ENCODE measurements at regions not wholly inside any gene's neighbourhood (a gene's known extent, or its start where the extent isn't known, plus 50 kb on each side); places are given as distances from the start of the nearest gene placed in this dataset.

DNA sequence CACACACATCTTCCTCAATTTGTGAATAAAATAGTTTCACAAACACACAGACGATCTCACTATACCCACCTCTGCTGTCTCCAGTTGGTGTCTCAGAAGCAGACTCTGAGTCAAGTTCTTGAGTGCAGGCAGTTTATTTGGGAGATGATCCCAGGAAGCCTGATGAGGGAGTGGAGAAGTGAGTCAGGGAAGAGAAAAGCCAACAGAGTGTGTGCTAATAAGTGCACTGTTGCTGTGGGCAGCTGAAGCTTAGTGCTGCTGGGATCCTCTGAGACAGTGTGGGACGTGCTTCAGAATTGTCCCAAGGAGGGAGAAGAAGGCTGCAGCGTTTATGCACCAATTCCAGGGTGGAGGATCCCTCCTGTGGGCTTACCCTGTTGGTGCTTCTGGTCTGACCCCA is 423.2 kb upstream of the C16orf82 start:
- no peak overlapping the region for H3K4me3 Mint-ChIP-seq (ENCODE audit: low read depth)
- no peaks in the 10 kb centered on the region for H3K9me3 Mint-ChIP-seq
- H3K36me3 Mint-ChIP-seq (ENCODE audit: low read depth): no peaks in the 10 kb centered on the region
- H3K4me1 Mint-ChIP-seq (ENCODE audit: low read depth): peaks cover 29% of the 10 kb centered on the region
- DNase-seq (ENCODE audit: low spot score): no peak
- peak overlapping the region; percentile 24 for H3K27ac Mint-ChIP-seq
- no peaks in the 10 kb centered on the region for H3K27me3 Mint-ChIP-seq (ENCODE audit: low read depth)
- intact Hi-C loops (cut with micrococcal nuclease): no loop called here

- DNase-seq (ENCODE audit: low spot score): no peak
- Mint-ChIP-seq H3K4me1 (ENCODE audit: low read depth) (peaks cover 29% of the 10 kb centered on the region), H3K36me3 (ENCODE audit: low read depth) (no peaks in the 10 kb centered on the region), H3K27ac (no peak overlapping the region), H3K27me3 (ENCODE audit: low read depth) (no peaks in the 10 kb centered on the region), H3K9me3 (no peaks in the 10 kb centered on the region), H3K4me3 (ENCODE audit: low read depth) (no peak overlapping the region)
- intact Hi-C loops (cut with micrococcal nuclease): loop anchor here (2.0 kb wide), 1 partner anchor 806 kb away; no protein-coding TSS in a partner anchor
Measured at GRCh38 chr16:26644912-26645543, 421.7 kb upstream of the C16orf82 start.

- H3K9me3 Mint-ChIP-seq: no peaks in the 10 kb centered on the region
- no peaks in the 10 kb centered on the region for H3K36me3 Mint-ChIP-seq (ENCODE audit: low read depth)
- H3K4me3 Mint-ChIP-seq (ENCODE audit: low read depth): no peak overlapping the region
- no peaks in the 10 kb centered on the region for H3K27me3 Mint-ChIP-seq (ENCODE audit: low read depth)
- peaks cover 28% of the 10 kb centered on the region for H3K4me1 Mint-ChIP-seq (ENCODE audit: low read depth)
- peak; percentile 45 for DNase-seq (ENCODE audit: low spot score)
- no peak overlapping the region for H3K27ac Mint-ChIP-seq
- intact Hi-C loops (cut with micrococcal nuclease): loop anchor here (2.0 kb wide), 1 partner anchor 807 kb away; no protein-coding TSS in a partner anchor
Measured at GRCh38 chr16:26645614-26646013, 421.1 kb upstream of the C16orf82 start.

GRCh38 chr16:26647870-26648269 is 418.9 kb upstream of the C16orf82 start:
- H3K27ac Mint-ChIP-seq: no peak overlapping the region
- peaks cover 1% of the 10 kb centered on the region for H3K27me3 Mint-ChIP-seq (ENCODE audit: low read depth)
- no peaks in the 10 kb centered on the region for H3K9me3 Mint-ChIP-seq
- DNase-seq (ENCODE audit: low spot score): no peak
- H3K36me3 Mint-ChIP-seq (ENCODE audit: low read depth): no peaks in the 10 kb centered on the region
- H3K4me1 Mint-ChIP-seq (ENCODE audit: low read depth): peaks cover 27% of the 10 kb centered on the region
- intact Hi-C loops (cut with micrococcal nuclease): no loop called here
- no peak overlapping the region for H3K4me3 Mint-ChIP-seq (ENCODE audit: low read depth)

DNA sequence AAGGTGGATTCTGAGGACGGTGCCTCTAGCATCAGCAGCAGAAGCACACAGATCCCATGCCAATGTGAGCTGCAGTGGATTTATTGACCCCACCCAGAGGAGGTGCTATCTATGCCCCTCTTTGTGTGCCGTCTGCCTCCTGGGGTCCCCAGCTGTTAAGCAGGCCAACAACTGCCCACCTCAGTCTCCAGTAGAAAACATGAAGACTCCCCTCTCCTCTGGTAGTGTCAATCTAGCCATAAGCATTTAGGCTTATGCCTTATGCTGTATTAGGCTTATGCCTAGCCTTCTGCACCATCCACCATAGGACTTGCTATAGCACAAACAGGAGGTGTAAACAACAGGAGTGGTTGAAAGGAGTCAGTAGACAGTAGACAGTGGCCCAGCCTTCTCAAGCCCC is 417.9 kb upstream of the C16orf82 start:
- intact Hi-C loops (cut with micrococcal nuclease): no loop called here
- H3K4me3 Mint-ChIP-seq (ENCODE audit: low read depth): no peak overlapping the region
- no peak overlapping the region for H3K27ac Mint-ChIP-seq
- no peak for DNase-seq (ENCODE audit: low spot score)
- peaks cover 18% of the 10 kb centered on the region for H3K4me1 Mint-ChIP-seq (ENCODE audit: low read depth)
- no peaks in the 10 kb centered on the region for H3K9me3 Mint-ChIP-seq
- peaks cover 1% of the 10 kb centered on the region for H3K27me3 Mint-ChIP-seq (ENCODE audit: low read depth)
- H3K36me3 Mint-ChIP-seq (ENCODE audit: low read depth): no peaks in the 10 kb centered on the region

DNA sequence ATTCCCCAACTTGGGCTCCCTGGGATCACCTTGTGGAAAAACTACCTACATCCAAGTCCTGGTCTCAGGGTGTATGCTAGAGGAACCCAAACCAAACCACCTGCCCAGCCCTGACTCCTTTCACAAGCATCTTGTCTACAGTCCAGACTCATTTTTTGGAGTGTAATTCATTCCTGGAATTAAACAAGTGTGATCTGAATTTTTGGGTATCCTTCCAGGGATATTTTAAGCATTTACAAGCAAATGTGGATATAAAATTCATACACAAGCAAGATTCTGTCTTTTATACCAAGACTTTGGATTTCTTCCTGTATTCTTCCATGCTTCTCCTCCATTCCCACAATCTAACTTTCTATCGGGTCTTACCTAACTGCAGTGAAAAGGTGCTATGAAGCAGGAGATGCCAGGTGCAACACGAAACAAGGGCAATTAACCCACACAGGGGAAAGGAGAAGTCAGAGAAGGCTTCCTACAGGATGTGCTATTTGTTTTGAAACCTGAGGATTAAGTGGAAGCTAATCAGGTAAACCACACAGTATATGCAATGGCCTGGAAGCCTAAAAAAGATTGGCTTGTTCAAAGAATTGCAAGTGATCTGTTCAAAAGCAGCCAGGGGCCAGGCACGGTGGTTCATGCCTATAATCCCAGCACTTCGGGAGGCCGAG is 417.2 kb upstream of the C16orf82 start:
- no peaks in the 10 kb centered on the region for H3K9me3 Mint-ChIP-seq
- intact Hi-C loops (cut with micrococcal nuclease): no loop called here
- no peak for DNase-seq (ENCODE audit: low spot score)
- peaks cover 3% of the 10 kb centered on the region for H3K27me3 Mint-ChIP-seq (ENCODE audit: low read depth)
- peaks cover 13% of the 10 kb centered on the region for H3K4me1 Mint-ChIP-seq (ENCODE audit: low read depth)
- H3K4me3 Mint-ChIP-seq (ENCODE audit: low read depth): no peak overlapping the region
- H3K36me3 Mint-ChIP-seq (ENCODE audit: low read depth): no peaks in the 10 kb centered on the region
- no peak overlapping the region for H3K27ac Mint-ChIP-seq

DNA sequence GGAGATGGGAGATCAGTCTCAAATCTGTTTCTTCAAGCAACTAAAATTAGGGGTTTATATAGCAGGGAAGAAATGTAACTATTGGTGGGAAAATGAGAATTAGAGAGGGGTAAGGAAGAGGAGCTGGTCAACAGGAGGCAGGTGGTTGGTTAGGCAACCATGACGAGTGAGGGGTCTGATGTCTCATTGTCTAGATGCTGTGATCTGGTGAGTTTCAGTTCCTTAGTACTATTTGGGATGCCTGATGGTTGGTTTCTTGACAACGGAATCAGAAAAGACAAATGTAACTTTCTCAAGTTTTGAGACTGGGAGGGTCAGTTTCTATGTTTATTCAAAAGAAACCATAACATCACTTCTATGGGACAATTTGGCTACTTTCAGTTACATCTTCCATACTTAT is 415.3 kb upstream of the C16orf82 start:
- H3K9me3 Mint-ChIP-seq: no peaks in the 10 kb centered on the region
- H3K4me1 Mint-ChIP-seq (ENCODE audit: low read depth): peaks cover 2% of the 10 kb centered on the region
- no peak overlapping the region for H3K4me3 Mint-ChIP-seq (ENCODE audit: low read depth)
- no peak overlapping the region for H3K27ac Mint-ChIP-seq
- H3K36me3 Mint-ChIP-seq (ENCODE audit: low read depth): no peaks in the 10 kb centered on the region
- no peak for DNase-seq (ENCODE audit: low spot score)
- peaks cover 17% of the 10 kb centered on the region for H3K27me3 Mint-ChIP-seq (ENCODE audit: low read depth)
- intact Hi-C loops (cut with micrococcal nuclease): no loop called here

GRCh38 chr16:26651884-26652283 is 414.8 kb upstream of the C16orf82 start:
- no peak for DNase-seq (ENCODE audit: low spot score)
- H3K27me3 Mint-ChIP-seq (ENCODE audit: low read depth): peaks cover 18% of the 10 kb centered on the region
- no peaks in the 10 kb centered on the region for H3K36me3 Mint-ChIP-seq (ENCODE audit: low read depth)
- H3K4me3 Mint-ChIP-seq (ENCODE audit: low read depth): no peak overlapping the region
- peaks cover 2% of the 10 kb centered on the region for H3K4me1 Mint-ChIP-seq (ENCODE audit: low read depth)
- H3K9me3 Mint-ChIP-seq: no peaks in the 10 kb centered on the region
- intact Hi-C loops (cut with micrococcal nuclease): no loop called here
- no peak overlapping the region for H3K27ac Mint-ChIP-seq

DNA sequence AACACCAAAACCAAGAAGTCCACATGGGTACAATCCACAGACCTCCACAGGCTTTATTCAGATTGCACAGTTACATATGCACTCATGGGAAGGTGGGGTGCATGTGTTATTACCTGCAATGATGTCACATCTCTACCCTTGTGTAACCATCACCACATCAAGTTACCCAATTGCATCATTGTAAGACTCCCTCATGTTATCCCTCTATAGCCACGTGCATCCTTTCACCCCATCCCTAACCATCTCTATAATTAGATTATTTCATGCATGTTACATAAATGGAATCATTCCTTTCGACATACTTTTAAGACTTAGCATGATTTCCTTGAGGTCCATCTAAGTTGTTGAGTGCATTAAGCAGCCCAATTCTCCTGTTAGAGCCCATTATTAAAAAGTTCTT is 408.2 kb upstream of the C16orf82 start:
- Mint-ChIP-seq H3K27ac (no peak overlapping the region), H3K9me3 (no peaks in the 10 kb centered on the region), H3K4me3 (ENCODE audit: low read depth) (no peak overlapping the region), H3K36me3 (ENCODE audit: low read depth) (no peaks in the 10 kb centered on the region), H3K4me1 (ENCODE audit: low read depth) (peaks cover 2% of the 10 kb centered on the region), H3K27me3 (ENCODE audit: low read depth) (peaks cover 29% of the 10 kb centered on the region)
- DNase-seq (ENCODE audit: low spot score): no peak
- intact Hi-C loops (cut with micrococcal nuclease): no loop called here

DNA sequence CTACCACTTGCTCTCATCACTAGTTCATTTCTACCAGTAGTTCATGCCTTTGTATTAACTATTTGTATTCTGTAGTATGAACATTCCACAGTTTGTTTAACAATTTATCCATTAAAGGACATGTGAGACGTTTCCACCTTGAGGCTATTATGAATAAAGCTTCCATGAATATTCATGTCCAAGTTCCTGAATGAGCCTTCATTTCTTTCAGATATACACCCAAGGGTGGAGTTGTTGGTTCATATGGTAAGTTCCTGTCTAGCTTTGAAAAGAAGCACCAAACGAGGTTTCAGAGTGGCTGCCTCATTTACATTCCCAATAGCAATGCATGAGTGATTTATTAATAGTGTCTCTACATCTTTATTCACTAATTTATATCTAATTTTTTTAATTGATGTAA is 407.8 kb upstream of the C16orf82 start:
- H3K9me3 Mint-ChIP-seq: no peaks in the 10 kb centered on the region
- peaks cover 4% of the 10 kb centered on the region for H3K4me1 Mint-ChIP-seq (ENCODE audit: low read depth)
- H3K36me3 Mint-ChIP-seq (ENCODE audit: low read depth): no peaks in the 10 kb centered on the region
- no peak overlapping the region for H3K27ac Mint-ChIP-seq
- no peak for DNase-seq (ENCODE audit: low spot score)
- H3K4me3 Mint-ChIP-seq (ENCODE audit: low read depth): no peak overlapping the region
- intact Hi-C loops (cut with micrococcal nuclease): no loop called here
- H3K27me3 Mint-ChIP-seq (ENCODE audit: low read depth): peaks cover 30% of the 10 kb centered on the region

DNA sequence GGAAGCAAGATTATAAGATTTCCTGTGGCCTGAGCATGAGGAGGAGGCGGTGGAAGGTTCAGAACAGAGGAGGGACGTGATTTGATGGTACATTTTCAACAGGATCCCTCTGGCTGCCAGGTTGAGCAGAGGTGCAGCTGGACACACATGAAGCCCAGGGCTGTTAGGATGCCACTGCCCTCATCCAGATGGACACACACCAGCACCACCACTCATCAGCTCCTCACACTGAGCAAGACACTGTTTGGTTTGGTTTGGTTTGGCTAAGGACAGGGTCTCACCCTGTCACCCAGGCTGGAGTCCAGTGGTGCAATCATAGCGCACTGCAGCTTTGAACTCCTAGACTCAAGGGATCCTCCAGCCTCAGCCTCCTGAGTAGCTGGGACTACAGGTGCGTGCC is 402.6 kb upstream of the C16orf82 start:
- no peak for DNase-seq (ENCODE audit: low spot score)
- H3K36me3 Mint-ChIP-seq (ENCODE audit: low read depth): no peaks in the 10 kb centered on the region
- no peaks in the 10 kb centered on the region for H3K9me3 Mint-ChIP-seq
- H3K27ac Mint-ChIP-seq: no peak overlapping the region
- H3K27me3 Mint-ChIP-seq (ENCODE audit: low read depth): peaks cover 9% of the 10 kb centered on the region
- intact Hi-C loops (cut with micrococcal nuclease): no loop called here
- H3K4me1 Mint-ChIP-seq (ENCODE audit: low read depth): peaks cover 25% of the 10 kb centered on the region
- H3K4me3 Mint-ChIP-seq (ENCODE audit: low read depth): no peak overlapping the region

GRCh38 chr16:26665166-26665939 is 401.4 kb upstream of the C16orf82 start:
- no peak overlapping the region for H3K4me3 Mint-ChIP-seq (ENCODE audit: low read depth)
- peaks cover 33% of the 10 kb centered on the region for H3K4me1 Mint-ChIP-seq (ENCODE audit: low read depth)
- DNase-seq (ENCODE audit: low spot score): no peak
- H3K27me3 Mint-ChIP-seq (ENCODE audit: low read depth): peaks cover 9% of the 10 kb centered on the region
- peak overlapping the region; percentile 29 for H3K27ac Mint-ChIP-seq
- peaks cover 3% of the 10 kb centered on the region for H3K9me3 Mint-ChIP-seq
- intact Hi-C loops (cut with micrococcal nuclease): loop anchor here (1.0 kb wide), 1 partner anchor 67 kb away; no protein-coding TSS in a partner anchor
- H3K36me3 Mint-ChIP-seq (ENCODE audit: low read depth): no peaks in the 10 kb centered on the region

DNA sequence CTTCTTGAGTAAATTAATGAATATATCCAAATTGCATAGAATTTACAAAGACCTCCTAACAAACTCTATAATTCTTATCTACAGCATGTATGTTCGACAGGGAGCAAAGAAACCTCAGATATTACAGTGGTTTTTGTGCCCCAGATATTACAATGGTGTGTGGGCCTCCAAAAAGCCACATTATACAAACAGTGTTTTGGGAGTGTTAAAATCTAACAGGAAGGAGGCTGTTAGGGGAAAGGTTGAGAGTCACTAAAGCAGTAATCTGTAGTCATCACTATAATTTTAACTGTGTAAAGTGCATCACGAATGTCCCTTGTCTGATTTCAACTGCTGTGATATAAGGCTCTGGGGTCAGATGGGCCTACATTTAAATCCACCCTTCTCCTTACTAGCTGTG is 400.2 kb upstream of the C16orf82 start:
- peaks cover 5% of the 10 kb centered on the region for H3K9me3 Mint-ChIP-seq
- H3K27me3 Mint-ChIP-seq (ENCODE audit: low read depth): peaks cover 9% of the 10 kb centered on the region
- no peak overlapping the region for H3K4me3 Mint-ChIP-seq (ENCODE audit: low read depth)
- H3K27ac Mint-ChIP-seq: no peak overlapping the region
- no peaks in the 10 kb centered on the region for H3K36me3 Mint-ChIP-seq (ENCODE audit: low read depth)
- H3K4me1 Mint-ChIP-seq (ENCODE audit: low read depth): peaks cover 35% of the 10 kb centered on the region
- intact Hi-C loops (cut with micrococcal nuclease): no loop called here
- DNase-seq (ENCODE audit: low spot score): no peak
